ENCODE measurements at regions not wholly inside any gene's neighbourhood (a gene's known extent, or its start where the extent isn't known, plus 50 kb on each side); places are given as distances from the start of the nearest gene placed in this dataset.
A peak's percentile ranks its signal among the peaks of the same experiment; 100 is the strongest.

GRCh38 chr14:87187786-87188185 is 805.2 kb downstream of the GALC start:
- in situ Hi-C loops (cut with HindIII; ENCODE audit: low pct_unique_long_range_greater_than_20kb, low sequenced_read_pairs): no loop called here

DNA sequence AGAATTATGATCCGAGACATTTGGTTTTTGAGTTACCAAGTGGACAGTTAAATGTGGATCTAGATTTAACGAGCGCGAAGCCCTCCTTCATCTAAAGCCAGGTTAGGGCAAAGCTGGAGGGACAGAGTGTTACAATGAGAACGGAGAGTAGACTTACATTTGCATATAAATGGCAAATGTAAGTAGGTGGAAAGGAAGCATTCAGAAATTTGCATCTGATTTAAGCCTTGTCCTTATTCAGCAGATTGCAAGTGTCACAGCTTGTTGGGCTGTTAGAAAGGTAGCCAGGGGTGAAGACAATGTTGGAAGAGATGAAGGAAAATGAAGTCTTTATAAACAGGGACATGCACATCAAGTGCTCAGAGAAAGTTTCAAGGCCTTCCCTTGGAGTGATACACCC is 806.2 kb downstream of the GALC start:
- DNase-seq (ENCODE audit: low read depth): no peak

More at GRCh38 chr14:87187786-87188185, 805.2 kb downstream of the GALC start:
- no peak for DNase-seq (ENCODE audit: low read depth)

DNA sequence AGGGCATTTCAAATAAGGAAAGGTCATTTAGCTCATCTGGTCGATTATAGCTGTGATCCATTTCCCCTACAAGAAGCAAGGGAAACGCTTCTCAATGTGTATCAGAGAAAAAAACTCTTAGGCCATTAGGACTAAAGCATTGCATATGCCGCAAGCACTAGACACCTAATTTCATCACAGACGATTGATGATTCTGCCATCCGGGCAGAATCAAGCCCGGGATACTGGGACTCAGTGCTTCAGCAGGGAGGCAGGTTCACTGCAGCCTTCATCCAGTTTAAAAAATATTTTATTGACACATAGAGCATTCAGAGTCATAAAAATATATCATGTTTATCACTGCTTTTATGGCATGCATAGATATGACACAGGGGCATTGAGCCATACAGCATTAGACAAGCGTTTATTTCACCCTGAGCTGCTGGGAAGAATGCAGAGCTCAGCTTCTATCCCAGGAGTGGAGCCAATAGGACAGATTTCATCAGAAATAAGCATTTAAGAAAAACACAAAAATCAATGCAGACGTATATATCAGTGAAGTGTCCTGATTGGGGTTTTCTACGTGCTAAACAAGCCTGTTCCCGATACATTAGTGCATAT is 806.9 kb downstream of the GALC start:
- in situ Hi-C loops (cut with HindIII; ENCODE audit: low pct_unique_long_range_greater_than_20kb, low sequenced_read_pairs): no loop called here
- no peak for DNase-seq (ENCODE audit: low read depth)

More for the DNA sequence above, 806.2 kb downstream of the GALC start:
- in situ Hi-C loops (cut with HindIII; ENCODE audit: low pct_unique_long_range_greater_than_20kb, low sequenced_read_pairs): no loop called here

- in situ Hi-C loops (cut with HindIII; ENCODE audit: low pct_unique_long_range_greater_than_20kb, low sequenced_read_pairs): no loop called here
- DNase-seq (ENCODE audit: low read depth): no peak
These were observed 808.8 kb downstream of the GALC start for GRCh38 chr14:87184180-87184579.

GRCh38 chr14:87181288-87181687 is 811.7 kb downstream of the GALC start:
- in situ Hi-C loops (cut with HindIII; ENCODE audit: low pct_unique_long_range_greater_than_20kb, low sequenced_read_pairs): no loop called here
- no peak for DNase-seq (ENCODE audit: low read depth)

- DNase-seq (ENCODE audit: low read depth): peak; percentile 1
- in situ Hi-C loops (cut with HindIII; ENCODE audit: low pct_unique_long_range_greater_than_20kb, low sequenced_read_pairs): no loop called here
These were observed 813.0 kb downstream of the GALC start for GRCh38 chr14:87179936-87180335.

- in situ Hi-C loops (cut with HindIII; ENCODE audit: low pct_unique_long_range_greater_than_20kb, low sequenced_read_pairs): no loop called here
- no peak for DNase-seq (ENCODE audit: low read depth)
These were observed 814.7 kb downstream of the GALC start for GRCh38 chr14:87178277-87178676.

- in situ Hi-C loops (cut with HindIII; ENCODE audit: low pct_unique_long_range_greater_than_20kb, low sequenced_read_pairs): no loop called here
- no peak for DNase-seq (ENCODE audit: low read depth)
These were observed 817.8 kb downstream of the GALC start for GRCh38 chr14:87175175-87175574.

GRCh38 chr14:87171141-87171540 is 821.8 kb downstream of the GALC start:
- DNase-seq (ENCODE audit: low read depth): no peak
- in situ Hi-C loops (cut with HindIII; ENCODE audit: low pct_unique_long_range_greater_than_20kb, low sequenced_read_pairs): no loop called here

GRCh38 chr14:87170179-87170578 is 822.8 kb downstream of the GALC start:
- DNase-seq (ENCODE audit: low read depth): no peak
- in situ Hi-C loops (cut with HindIII; ENCODE audit: low pct_unique_long_range_greater_than_20kb, low sequenced_read_pairs): no loop called here

DNA sequence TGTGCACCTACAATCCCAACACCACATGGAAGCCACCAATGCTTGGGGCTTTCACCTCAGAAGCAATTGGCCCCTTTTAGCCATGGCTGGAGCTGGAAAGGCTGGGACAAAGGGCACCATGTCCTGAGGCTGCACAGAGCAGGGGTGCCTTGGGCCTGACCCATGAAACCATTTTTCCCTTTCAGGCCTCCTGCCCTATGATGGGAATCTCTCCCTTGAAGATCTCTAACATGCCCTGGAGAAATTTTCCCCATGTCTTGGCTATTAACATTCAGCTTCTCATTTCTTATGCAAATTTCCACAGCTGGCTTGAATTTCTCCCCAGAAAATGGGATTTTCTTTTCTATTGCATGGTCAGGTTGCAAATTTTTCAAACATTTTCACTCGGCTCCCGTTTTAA is 823.6 kb downstream of the GALC start:
- in situ Hi-C loops (cut with HindIII; ENCODE audit: low pct_unique_long_range_greater_than_20kb, low sequenced_read_pairs): no loop called here
- no peak for DNase-seq (ENCODE audit: low read depth)

GRCh38 chr14:87161502-87161901 is 831.5 kb downstream of the GALC start:
- no peak for DNase-seq (ENCODE audit: low read depth)
- in situ Hi-C loops (cut with HindIII; ENCODE audit: low pct_unique_long_range_greater_than_20kb, low sequenced_read_pairs): no loop called here

- in situ Hi-C loops (cut with HindIII; ENCODE audit: low pct_unique_long_range_greater_than_20kb, low sequenced_read_pairs): no loop called here
- no peak for DNase-seq (ENCODE audit: low read depth)
These were observed 832.0 kb downstream of the GALC start for GRCh38 chr14:87160989-87161388.

- in situ Hi-C loops (cut with HindIII; ENCODE audit: low pct_unique_long_range_greater_than_20kb, low sequenced_read_pairs): no loop called here
- DNase-seq (ENCODE audit: low read depth): no peak
These were observed 834.7 kb downstream of the GALC start for GRCh38 chr14:87158283-87158682.

DNA sequence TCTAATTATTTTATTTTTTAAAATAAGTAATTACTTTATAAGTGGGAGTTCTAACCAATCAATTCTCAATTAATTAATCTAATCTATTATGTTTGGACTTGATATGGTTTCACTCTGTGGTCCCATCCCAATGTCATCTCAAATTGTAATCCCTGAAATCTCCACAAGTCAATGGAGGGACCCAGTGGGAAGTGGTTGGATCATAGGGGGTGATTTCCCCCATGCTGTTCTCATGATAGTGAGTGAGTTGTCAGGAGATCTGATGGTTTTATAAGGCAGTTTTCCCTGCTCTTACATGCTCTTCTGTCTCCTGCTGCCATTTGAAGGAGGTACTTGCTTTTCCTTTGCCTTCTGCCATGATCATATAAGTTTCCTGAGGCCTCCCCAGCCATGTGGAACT is 836.1 kb downstream of the GALC start:
- in situ Hi-C loops (cut with HindIII; ENCODE audit: low pct_unique_long_range_greater_than_20kb, low sequenced_read_pairs): no loop called here
- DNase-seq (ENCODE audit: low read depth): no peak

GRCh38 chr14:87155856-87156488 is 837.0 kb downstream of the GALC start:
- in situ Hi-C loops (cut with HindIII; ENCODE audit: low pct_unique_long_range_greater_than_20kb, low sequenced_read_pairs): no loop called here
- DNase-seq (ENCODE audit: low read depth): no peak

DNA sequence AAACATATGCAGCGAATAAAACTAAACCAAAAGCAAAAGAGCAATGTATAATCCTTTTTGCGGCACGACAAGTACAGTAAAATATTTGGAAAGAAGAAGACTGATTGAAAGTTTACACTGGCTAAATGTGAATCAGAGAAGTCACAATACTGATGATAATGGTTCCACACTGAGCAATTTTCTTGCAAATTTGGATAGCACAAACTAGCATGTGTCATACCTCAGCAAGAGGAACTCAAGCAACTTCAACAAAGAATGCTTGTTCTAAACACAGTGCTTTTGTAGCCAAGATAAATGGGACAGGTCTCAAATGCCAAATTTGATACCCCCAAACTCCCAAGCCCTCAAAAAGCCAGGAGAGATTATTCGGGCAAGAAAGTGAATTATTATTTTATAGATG is 839.1 kb downstream of the GALC start:
- in situ Hi-C loops (cut with HindIII; ENCODE audit: low pct_unique_long_range_greater_than_20kb, low sequenced_read_pairs): no loop called here
- DNase-seq (ENCODE audit: low read depth): no peak

DNA sequence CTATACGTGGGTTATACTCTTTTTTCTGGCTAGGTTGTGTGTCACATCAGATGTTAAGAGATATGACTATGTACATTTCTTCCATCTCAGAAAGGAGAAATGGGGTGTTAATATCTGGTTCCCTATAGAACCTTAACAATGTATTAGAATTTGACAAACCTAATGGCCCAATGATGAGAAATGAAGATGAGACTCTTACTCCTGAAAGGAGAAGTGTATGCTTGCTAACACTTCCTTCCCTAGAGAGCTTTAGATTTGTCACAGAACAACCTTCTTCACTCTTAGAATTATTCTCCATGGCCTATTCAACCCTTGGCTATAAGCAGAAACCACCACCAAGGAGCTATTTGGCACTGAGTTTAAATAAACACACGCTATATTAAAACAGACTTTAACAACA is 839.6 kb downstream of the GALC start:
- DNase-seq (ENCODE audit: low read depth): no peak
- in situ Hi-C loops (cut with HindIII; ENCODE audit: low pct_unique_long_range_greater_than_20kb, low sequenced_read_pairs): no loop called here

DNA sequence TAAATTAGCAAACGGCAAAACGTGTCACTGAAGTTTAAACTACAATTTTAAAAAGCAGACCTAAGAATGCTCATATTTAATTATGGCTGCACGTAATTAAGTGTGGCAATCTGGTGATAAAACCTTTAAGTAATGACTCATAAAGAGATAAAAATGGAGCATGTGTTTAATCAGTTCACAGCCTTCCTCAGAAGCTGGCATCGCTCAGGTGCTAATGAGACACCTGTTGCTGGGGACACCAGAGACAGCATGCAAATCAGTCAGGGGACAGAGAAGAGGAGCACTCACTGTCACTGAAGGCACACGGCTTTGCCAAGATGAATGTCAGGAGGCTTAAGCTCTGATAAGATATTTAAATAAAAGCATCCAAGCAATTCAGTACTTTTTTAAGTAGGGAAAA is 840.3 kb downstream of the GALC start:
- in situ Hi-C loops (cut with HindIII; ENCODE audit: low pct_unique_long_range_greater_than_20kb, low sequenced_read_pairs): no loop called here
- no peak for DNase-seq (ENCODE audit: low read depth)

DNA sequence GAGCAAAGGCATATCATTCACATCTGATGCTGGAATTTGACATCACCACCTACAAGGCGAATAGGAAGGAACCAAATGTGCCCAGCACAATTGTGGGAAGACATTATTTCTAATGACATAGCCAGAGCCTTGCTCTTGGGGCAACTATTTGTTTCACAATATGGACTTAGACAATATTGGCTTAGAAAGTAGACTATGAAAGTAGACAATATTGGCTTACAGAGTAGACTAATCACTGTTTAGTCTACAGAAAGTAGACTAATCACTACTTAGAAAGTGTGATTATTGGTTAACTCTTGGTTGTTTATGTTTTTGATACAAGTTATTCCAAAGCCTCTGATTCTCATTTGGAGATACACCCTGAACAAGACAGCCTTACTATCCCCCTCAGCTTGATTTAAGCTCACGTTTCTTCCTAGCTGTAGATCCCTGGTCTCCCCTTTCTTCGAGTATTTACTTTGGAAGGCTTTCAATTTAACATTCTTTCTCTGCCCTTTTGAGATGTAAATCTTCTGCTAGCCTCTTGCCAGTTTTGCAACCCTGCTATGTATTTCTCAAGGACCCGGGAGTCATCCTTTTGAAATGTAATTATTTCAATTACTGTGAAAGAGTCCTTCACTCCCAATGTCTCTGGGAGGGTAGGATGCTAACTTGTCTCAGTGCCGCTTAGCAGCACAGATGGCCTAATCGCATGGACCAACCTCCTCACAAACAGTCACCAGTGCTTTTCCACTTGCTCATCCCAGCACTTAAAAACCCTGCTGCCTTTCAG is 843.2 kb downstream of the GALC start:
- in situ Hi-C loops (cut with HindIII; ENCODE audit: low pct_unique_long_range_greater_than_20kb, low sequenced_read_pairs): no loop called here
- DNase-seq (ENCODE audit: low read depth): no peak
